IMR-90 (cell line): ENCODE measurements at regions not wholly inside any gene's neighbourhood (a gene's known extent, or its start where the extent isn't known, plus 50 kb on each side); places are given as distances from the start of the nearest gene placed in this dataset.

Experiments
- BHLHE40 ChIP-seq: fragments of 150-350 bp; IDR thresholded peaks from 2 replicates; pipeline ENCODE4 v1.6.1; 2016; ENCODE audit warnings: mild to moderate bottlenecking, low read depth, low read length
- CTCF ChIP-seq: conservative IDR thresholded peaks from 2 replicates; pipeline ENCODE4 v1.5.1; 2012; ENCODE audit warnings: mild to moderate bottlenecking, low read depth, low read length, improper control_type of control experiment
- ELK1 ChIP-seq: fragments of 150-350 bp; IDR thresholded peaks from 2 replicates; pipeline ENCODE4 v1.6.1; 2016; ENCODE audit warnings: low read depth, mild to moderate bottlenecking, low read length, moderate library complexity, borderline replicate concordance
- POLR2A ChIP-seq: IDR thresholded peaks from 2 replicates; pipeline ENCODE4 v1.6.1; 2012; ENCODE audit warnings: mild to moderate bottlenecking, low read depth, low read length
- RAD21 ChIP-seq: IDR thresholded peaks from 2 replicates; pipeline ENCODE4 v1.6.1; 2012; ENCODE audit warnings: low read length, improper control_type of control experiment

DNA sequence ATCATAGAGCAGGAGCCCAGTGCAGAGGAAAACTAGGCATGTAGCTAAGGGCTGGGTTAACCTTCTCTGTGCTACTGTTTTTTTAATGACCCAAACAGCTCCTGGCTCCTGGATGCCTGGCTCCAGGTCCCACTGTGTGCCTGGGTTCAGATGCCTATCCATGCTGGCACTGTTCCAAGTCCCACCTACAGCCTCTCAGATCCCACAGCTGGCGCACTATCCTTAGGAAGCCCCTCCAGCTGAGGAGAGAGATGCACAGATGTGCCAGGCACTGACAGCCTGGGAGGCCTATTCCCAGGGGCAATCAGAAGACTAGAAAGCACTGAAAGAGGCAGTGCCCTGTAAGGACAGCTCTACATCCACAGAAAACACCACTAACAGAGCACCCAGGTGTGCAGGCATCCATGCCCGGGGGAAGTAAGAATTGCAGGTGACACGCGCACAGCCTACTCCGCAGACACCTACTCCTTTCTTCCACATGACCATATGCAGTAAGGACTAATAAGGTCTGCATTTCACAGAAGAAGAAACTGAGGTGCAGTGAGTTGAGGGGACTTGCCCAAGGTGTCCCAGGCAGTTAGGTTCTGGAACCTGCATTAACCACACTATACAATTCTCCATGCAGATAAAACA, 51.2 kb downstream of the PITPNM2 start:
- TF ChIP-seq CTCF (no peak), ELK1 (no peak), POLR2A (no peak), BHLHE40 (no peak), RAD21 (no peak)
